ENCODE measurements at regions not wholly inside any gene's neighbourhood (a gene's known extent, or its start where the extent isn't known, plus 50 kb on each side); places are given as distances from the start of the nearest gene placed in this dataset.
A peak's percentile ranks its signal among the peaks of the same experiment; 100 is the strongest.
"Not testable (repeated sequence)": the region's sequence is repeated elsewhere in the genome, so short reads cannot be mapped to it uniquely, and the experiment has no call there.

GRCh38 chr18:43341014-43341413 lies 63.7 kb upstream of the SYT4 start:
- Histone ChIP-seq H3K4me3 (no peak overlapping the region), H3K9me3 (ENCODE audit: low read depth, low read length) (no peaks in the 10 kb centered on the region), H3K9ac (ENCODE audit: insufficient read length) (no peak overlapping the region), H3K27ac (no peak overlapping the region), H3K36me3 (ENCODE audit: insufficient read depth, low read length) (no peaks in the 10 kb centered on the region)
- DNase-seq (ENCODE audit: low read depth, low spot score) = no peak
- TF ChIP-seq POLR2AphosphoS5 (IDR thresholded peaks at IDR 0.05; ENCODE audit: borderline replicate concordance, low read depth, low read length) = no peak
- no peak for TF ChIP-seq EZH2 (IDR thresholded peaks at IDR 0.05)
- no peak for TF ChIP-seq FOXP2 (optimal IDR thresholded peaks at IDR 0.05; ENCODE audit: control extremely low read depth, extremely low read length, insufficient read depth)

DNA sequence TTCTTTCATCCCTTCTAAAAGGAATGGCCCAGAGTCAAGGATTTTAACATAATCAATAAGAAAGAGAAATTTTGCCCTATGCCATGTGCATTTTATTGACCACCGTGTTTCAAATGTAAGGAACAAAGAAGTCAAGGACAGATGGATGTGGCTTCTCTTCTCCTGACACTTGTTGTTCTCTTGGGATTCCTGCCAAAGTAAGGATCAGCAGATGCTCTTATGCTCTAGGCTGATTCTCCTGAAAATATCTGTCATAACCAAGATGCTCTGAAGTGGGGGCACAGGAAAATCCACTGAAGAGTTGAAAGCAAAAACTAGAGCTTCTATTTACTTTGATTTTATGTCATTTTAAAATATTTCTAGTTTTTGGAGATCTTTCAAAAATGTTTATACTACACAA lies 72.9 kb upstream of the SYT4 start:
- Histone ChIP-seq H3K36me3 (ENCODE audit: insufficient read depth, low read length) (no peaks in the 10 kb centered on the region), H3K27ac (no peak overlapping the region), H3K9ac (ENCODE audit: insufficient read length) (no peak overlapping the region), H3K9me3 (ENCODE audit: low read depth, low read length) (no peaks in the 10 kb centered on the region), H3K4me3 (no peak overlapping the region)
- no peak for DNase-seq (ENCODE audit: low read depth, low spot score)
- no peak for TF ChIP-seq FOXP2 (optimal IDR thresholded peaks at IDR 0.05; ENCODE audit: control extremely low read depth, extremely low read length, insufficient read depth)
- TF ChIP-seq EZH2 (IDR thresholded peaks at IDR 0.05) = no peak
- TF ChIP-seq POLR2AphosphoS5 (IDR thresholded peaks at IDR 0.05; ENCODE audit: borderline replicate concordance, low read depth, low read length) = no peak

DNA sequence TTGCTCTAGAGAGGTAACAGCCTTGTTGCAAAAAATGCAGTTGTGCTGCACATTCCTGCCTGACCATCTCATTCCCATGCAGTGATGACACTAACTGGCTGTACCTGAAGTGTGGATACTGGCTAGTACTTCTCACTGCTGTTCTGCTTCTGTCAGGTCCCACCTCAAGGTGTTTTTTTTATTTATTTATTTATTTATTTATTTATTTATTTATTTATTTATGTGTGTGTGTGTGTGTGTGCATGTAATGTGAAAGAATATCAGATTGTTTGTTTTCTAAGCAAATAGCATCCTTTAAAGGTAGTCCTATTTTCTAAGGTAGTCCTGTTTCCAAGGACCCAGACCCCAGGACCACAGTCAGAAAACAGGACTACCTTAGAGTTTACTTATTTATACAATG lies 87.2 kb upstream of the SYT4 start:
- TF ChIP-seq POLR2AphosphoS5 (IDR thresholded peaks at IDR 0.05; ENCODE audit: borderline replicate concordance, low read depth, low read length) (no peak), EZH2 (IDR thresholded peaks at IDR 0.05) (no peak), FOXP2 (optimal IDR thresholded peaks at IDR 0.05; ENCODE audit: control extremely low read depth, extremely low read length, insufficient read depth) (no peak)
- no peak overlapping the region for H3K27ac ChIP-seq
- H3K9me3 ChIP-seq (ENCODE audit: low read depth, low read length) = no peaks in the 10 kb centered on the region
- H3K9ac ChIP-seq (ENCODE audit: insufficient read length) = no peak overlapping the region
- no peak overlapping the region for H3K4me3 ChIP-seq
- H3K36me3 ChIP-seq (ENCODE audit: insufficient read depth, low read length) = no peaks in the 10 kb centered on the region
- no peak for DNase-seq (ENCODE audit: low read depth, low spot score)

- Histone ChIP-seq H3K9ac (ENCODE audit: insufficient read length) (no peak overlapping the region), H3K27ac (no peak overlapping the region), H3K36me3 (ENCODE audit: insufficient read depth, low read length) (no peaks in the 10 kb centered on the region), H3K9me3 (ENCODE audit: low read depth, low read length) (no peaks in the 10 kb centered on the region), H3K4me3 (no peak overlapping the region)
- TF ChIP-seq FOXP2 (optimal IDR thresholded peaks at IDR 0.05; ENCODE audit: control extremely low read depth, extremely low read length, insufficient read depth) (no peak), POLR2AphosphoS5 (IDR thresholded peaks at IDR 0.05; ENCODE audit: borderline replicate concordance, low read depth, low read length) (no peak), EZH2 (IDR thresholded peaks at IDR 0.05) (no peak)
- no peak for DNase-seq (ENCODE audit: low read depth, low spot score)
Measured at GRCh38 chr18:43367895-43368294, 90.6 kb upstream of the SYT4 start.

DNA sequence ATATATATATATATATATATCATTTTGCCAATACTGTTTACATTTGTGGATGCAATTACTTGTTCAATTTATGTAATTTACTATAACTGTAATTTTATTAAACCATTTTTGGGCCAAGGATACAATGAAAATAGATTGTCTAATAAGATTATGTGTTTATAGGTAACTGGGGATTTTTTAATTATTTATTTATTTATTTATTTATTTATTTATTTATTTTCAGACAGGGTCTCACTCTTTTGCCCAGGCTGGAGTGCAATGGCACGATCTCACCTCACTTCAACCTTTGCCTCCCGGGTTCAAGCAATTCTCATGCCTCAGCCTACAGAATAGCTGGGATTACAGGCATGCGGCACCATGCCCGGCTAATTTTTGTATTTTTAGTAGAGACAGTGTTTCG lies 92.0 kb upstream of the SYT4 start:
- not testable (repeated sequence) for H3K4me3 ChIP-seq; DNase-seq (ENCODE audit: low read depth, low spot score); H3K9me3 ChIP-seq (ENCODE audit: low read depth, low read length)

DNA sequence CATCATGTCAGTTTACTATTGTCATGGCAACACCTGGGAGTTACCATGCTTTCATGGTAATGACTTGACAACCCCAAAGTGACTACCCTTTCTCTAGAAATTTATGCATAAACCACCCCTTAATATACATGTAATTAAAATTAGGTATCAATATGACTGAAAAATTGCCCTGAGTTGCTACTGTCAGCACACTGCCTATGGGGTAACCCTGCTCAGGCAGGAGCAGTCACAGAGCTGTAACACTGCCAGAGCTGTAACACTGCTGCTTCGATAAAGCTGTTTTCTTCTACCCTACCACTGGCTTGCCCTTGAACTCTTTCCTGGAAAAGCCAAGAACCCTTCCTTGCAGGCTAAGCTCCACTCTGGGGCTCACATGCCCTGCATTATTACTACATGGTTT lies 95.5 kb upstream of the SYT4 start:
- Histone ChIP-seq H3K9me3 (ENCODE audit: low read depth, low read length) (no peaks in the 10 kb centered on the region), H3K36me3 (ENCODE audit: insufficient read depth, low read length) (no peaks in the 10 kb centered on the region), H3K27ac (no peak overlapping the region), H3K9ac (ENCODE audit: insufficient read length) (no peak overlapping the region), H3K4me3 (no peak overlapping the region)
- TF ChIP-seq EZH2 (IDR thresholded peaks at IDR 0.05) = no peak
- TF ChIP-seq POLR2AphosphoS5 (IDR thresholded peaks at IDR 0.05; ENCODE audit: borderline replicate concordance, low read depth, low read length) = no peak
- TF ChIP-seq FOXP2 (optimal IDR thresholded peaks at IDR 0.05; ENCODE audit: control extremely low read depth, extremely low read length, insufficient read depth) = no peak
- no peak for DNase-seq (ENCODE audit: low read depth, low spot score)

More for the DNA sequence above, 92.0 kb upstream of the SYT4 start:
- not testable (repeated sequence) for H3K9ac ChIP-seq (ENCODE audit: insufficient read length); H3K27ac ChIP-seq; H3K36me3 ChIP-seq (ENCODE audit: insufficient read depth, low read length)

- Histone ChIP-seq H3K9ac (ENCODE audit: insufficient read length) (no peak overlapping the region), H3K4me3 (no peak overlapping the region), H3K27ac (no peak overlapping the region), H3K9me3 (ENCODE audit: low read depth, low read length) (no peaks in the 10 kb centered on the region), H3K36me3 (ENCODE audit: insufficient read depth, low read length) (no peaks in the 10 kb centered on the region)
- DNase-seq (ENCODE audit: low read depth, low spot score) = no peak
- no peak for TF ChIP-seq EZH2 (IDR thresholded peaks at IDR 0.05)
- TF ChIP-seq POLR2AphosphoS5 (IDR thresholded peaks at IDR 0.05; ENCODE audit: borderline replicate concordance, low read depth, low read length) = no peak
- no peak for TF ChIP-seq FOXP2 (optimal IDR thresholded peaks at IDR 0.05; ENCODE audit: control extremely low read depth, extremely low read length, insufficient read depth)
Measured at GRCh38 chr18:43380104-43380672, 102.9 kb upstream of the SYT4 start.

DNA sequence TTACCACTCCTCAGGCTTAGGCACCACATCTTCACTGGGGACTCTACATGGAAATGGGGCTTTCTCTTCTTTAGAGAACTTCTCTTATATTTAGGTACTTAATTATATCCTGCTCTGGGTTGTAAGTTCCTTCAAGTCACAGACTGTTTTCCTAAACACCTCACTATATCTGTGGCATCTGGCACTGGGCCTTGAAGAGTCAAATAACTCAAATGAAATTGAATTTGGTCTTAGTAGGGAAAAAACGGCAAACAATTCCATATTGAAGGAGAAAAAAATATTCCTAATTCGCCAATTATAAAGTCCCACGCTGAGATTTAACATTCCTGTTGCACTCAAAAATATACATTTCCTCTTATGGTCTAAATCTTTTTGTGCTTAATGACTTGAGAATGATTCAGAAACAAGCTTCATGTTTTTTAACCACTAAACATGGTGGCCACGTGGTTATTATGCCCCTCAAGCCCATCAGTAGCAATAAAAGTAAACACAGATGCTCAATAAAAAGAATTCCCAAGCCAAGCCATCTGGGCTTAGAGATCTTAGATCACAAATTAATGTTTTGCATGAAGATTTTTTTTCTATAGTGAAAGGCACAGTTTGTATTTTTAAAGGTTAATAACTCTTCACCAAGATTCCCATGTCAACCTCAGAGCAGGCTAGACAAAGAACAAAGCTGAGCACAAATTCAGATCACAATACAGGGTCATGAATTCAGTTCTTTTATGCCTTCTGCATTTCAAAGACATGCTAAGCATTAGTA lies 105.5 kb upstream of the SYT4 start:
- Histone ChIP-seq H3K9ac (ENCODE audit: insufficient read length) (no peak overlapping the region), H3K4me3 (peak overlapping the region; percentile 11), H3K9me3 (ENCODE audit: low read depth, low read length) (no peaks in the 10 kb centered on the region), H3K27ac (peak overlapping the region; percentile 94), H3K36me3 (ENCODE audit: insufficient read depth, low read length) (no peaks in the 10 kb centered on the region)
- no peak for TF ChIP-seq EZH2 (IDR thresholded peaks at IDR 0.05)
- peak; percentile 37; the same call in 1 of the 2 replicates for TF ChIP-seq POLR2AphosphoS5 (IDR thresholded peaks at IDR 0.05; ENCODE audit: borderline replicate concordance, low read depth, low read length)
- TF ChIP-seq FOXP2 (optimal IDR thresholded peaks at IDR 0.05; ENCODE audit: control extremely low read depth, extremely low read length, insufficient read depth) = peak; percentile 40
- peak; percentile 86 for DNase-seq (ENCODE audit: low read depth, low spot score)

- Histone ChIP-seq H3K27ac (peak overlapping the region; percentile 85), H3K9ac (ENCODE audit: insufficient read length) (peak overlapping the region; percentile 59), H3K9me3 (ENCODE audit: low read depth, low read length) (no peaks in the 10 kb centered on the region), H3K4me3 (peak overlapping the region; percentile 72), H3K36me3 (ENCODE audit: insufficient read depth, low read length) (no peaks in the 10 kb centered on the region)
- no peak for DNase-seq (ENCODE audit: low read depth, low spot score)
- no peak for TF ChIP-seq POLR2AphosphoS5 (IDR thresholded peaks at IDR 0.05; ENCODE audit: borderline replicate concordance, low read depth, low read length)
Measured at GRCh38 chr18:43389163-43389562, 111.9 kb upstream of the SYT4 start.

All from SK-N-MC (cell line).